ENCODE measurements at regions not wholly inside any gene's neighbourhood (a gene's known extent, or its start where the extent isn't known, plus 50 kb on each side); places are given as distances from the start of the nearest gene placed in this dataset.

- TF ChIP-seq CTCF (IDR thresholded peaks at IDR 0.05) (no peak), POLR2A (IDR thresholded peaks at IDR 0.05) (no peak)
These were observed 221.2 kb upstream of the MID1 start for GRCh38 chrX:10841579-10841978.
